Choroid plexus epithelial cell (primary cell): ENCODE measurements at regions not wholly inside any gene's neighbourhood (a gene's known extent, or its start where the extent isn't known, plus 50 kb on each side); places are given as distances from the start of the nearest gene placed in this dataset.

Source experiments
- DNase-seq: peaks from one replicate; pipeline ENCODE4 v3.0.0-alpha.2; 2010; ENCODE audit warnings: low read depth
- H3K4me3 ChIP-seq: 2 replicates; pipeline ENCODE4 v1.5.1; 2011; ENCODE audit warnings: low read depth, mild to moderate bottlenecking, control low read depth, low read length, moderate library complexity
- TF ChIP-seq, protein P1 (sequence below): conservative IDR thresholded peaks from 2 replicates; pipeline ENCODE4 v1.5.1; 2011; ENCODE audit warnings: low read depth, mild to moderate bottlenecking, control low read depth, inconsistent platforms, low read length, moderate library complexity

- TF ChIP-seq, protein P1, sequence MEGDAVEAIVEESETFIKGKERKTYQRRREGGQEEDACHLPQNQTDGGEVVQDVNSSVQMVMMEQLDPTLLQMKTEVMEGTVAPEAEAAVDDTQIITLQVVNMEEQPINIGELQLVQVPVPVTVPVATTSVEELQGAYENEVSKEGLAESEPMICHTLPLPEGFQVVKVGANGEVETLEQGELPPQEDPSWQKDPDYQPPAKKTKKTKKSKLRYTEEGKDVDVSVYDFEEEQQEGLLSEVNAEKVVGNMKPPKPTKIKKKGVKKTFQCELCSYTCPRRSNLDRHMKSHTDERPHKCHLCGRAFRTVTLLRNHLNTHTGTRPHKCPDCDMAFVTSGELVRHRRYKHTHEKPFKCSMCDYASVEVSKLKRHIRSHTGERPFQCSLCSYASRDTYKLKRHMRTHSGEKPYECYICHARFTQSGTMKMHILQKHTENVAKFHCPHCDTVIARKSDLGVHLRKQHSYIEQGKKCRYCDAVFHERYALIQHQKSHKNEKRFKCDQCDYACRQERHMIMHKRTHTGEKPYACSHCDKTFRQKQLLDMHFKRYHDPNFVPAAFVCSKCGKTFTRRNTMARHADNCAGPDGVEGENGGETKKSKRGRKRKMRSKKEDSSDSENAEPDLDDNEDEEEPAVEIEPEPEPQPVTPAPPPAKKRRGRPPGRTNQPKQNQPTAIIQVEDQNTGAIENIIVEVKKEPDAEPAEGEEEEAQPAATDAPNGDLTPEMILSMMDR = no peak
- DNase-seq = no peak
- no peak overlapping the region for H3K4me3 ChIP-seq
Measured at GRCh38 chr6:82735790-82736189, 329.9 kb downstream of the UBE3D start.

- TF ChIP-seq, protein P1 = no peak
- no peak for DNase-seq
- no peak overlapping the region for H3K4me3 ChIP-seq
Measured at GRCh38 chr6:82737965-82738364, 327.7 kb downstream of the UBE3D start.

- no peak for DNase-seq
- no peak overlapping the region for H3K4me3 ChIP-seq
- TF ChIP-seq, protein P1 = no peak
Measured at GRCh38 chr6:82738773-82739172, 326.9 kb downstream of the UBE3D start.

- TF ChIP-seq, protein P1 = no peak
- H3K4me3 ChIP-seq = no peak overlapping the region
- DNase-seq = no peak
Measured at GRCh38 chr6:82739303-82739702, 326.3 kb downstream of the UBE3D start.

DNA sequence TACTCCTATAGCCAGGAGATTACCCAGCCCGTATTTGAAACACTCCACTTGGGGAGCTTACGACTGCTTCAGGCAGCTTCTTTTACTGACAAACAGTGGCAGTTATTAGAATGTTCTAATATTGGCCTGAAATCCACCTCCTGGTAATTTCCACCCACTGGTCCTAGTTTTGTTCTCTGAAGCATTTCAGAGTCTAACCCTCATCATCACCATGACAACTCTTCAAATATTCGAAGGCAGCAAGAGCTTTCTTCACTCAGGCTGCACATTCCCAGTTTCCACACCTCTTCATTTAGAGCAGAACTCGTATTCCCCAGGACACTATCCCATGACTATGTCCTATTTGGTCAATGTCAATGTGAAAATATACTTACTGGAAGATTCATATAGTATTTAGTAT, 325.6 kb downstream of the UBE3D start:
- H3K4me3 ChIP-seq = no peak overlapping the region
- TF ChIP-seq, protein P1 = no peak
- DNase-seq = no peak

- no peak for DNase-seq
- TF ChIP-seq, protein P1 = no peak
Measured at GRCh38 chr6:82741325-82741995, 324.2 kb downstream of the UBE3D start.

GRCh38 chr6:82741996-82742385, 323.6 kb downstream of the UBE3D start:
- TF ChIP-seq, protein P1 = no peak
- H3K4me3 ChIP-seq = no peak overlapping the region
- DNase-seq = no peak

More at GRCh38 chr6:82741325-82741995, 324.2 kb downstream of the UBE3D start:
- H3K4me3 ChIP-seq = no peak overlapping the region
